Retina (tissue), 1 donor: ENCODE measurements at regions not wholly inside any gene's neighbourhood (a gene's known extent, or its start where the extent isn't known, plus 50 kb on each side); places are given as distances from the start of the nearest gene placed in this dataset.

Experiments
- DNase-seq: peaks from one replicate; pipeline ENCODE4 v3.0.0-alpha.2; 2016

DNA sequence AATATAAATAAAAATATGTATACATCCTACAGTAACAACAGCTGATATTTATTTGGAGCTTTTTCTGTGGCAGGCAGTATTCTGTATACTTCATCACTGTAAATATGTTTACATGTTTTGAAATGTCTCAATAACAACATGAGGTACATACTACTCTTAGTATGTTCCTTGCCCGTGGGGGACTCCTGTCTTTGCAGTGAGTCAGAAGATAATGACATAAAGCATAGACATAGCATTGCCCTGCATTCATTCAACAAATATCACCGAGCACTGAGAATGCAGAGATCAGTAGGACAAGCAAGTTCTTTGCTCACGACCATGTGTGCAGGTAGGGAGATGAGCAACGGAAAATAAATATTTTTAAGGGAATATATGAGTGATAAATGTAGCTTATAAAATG, 246.5 kb downstream of the LTN1 start:
- DNase-seq, result no peak

DNA sequence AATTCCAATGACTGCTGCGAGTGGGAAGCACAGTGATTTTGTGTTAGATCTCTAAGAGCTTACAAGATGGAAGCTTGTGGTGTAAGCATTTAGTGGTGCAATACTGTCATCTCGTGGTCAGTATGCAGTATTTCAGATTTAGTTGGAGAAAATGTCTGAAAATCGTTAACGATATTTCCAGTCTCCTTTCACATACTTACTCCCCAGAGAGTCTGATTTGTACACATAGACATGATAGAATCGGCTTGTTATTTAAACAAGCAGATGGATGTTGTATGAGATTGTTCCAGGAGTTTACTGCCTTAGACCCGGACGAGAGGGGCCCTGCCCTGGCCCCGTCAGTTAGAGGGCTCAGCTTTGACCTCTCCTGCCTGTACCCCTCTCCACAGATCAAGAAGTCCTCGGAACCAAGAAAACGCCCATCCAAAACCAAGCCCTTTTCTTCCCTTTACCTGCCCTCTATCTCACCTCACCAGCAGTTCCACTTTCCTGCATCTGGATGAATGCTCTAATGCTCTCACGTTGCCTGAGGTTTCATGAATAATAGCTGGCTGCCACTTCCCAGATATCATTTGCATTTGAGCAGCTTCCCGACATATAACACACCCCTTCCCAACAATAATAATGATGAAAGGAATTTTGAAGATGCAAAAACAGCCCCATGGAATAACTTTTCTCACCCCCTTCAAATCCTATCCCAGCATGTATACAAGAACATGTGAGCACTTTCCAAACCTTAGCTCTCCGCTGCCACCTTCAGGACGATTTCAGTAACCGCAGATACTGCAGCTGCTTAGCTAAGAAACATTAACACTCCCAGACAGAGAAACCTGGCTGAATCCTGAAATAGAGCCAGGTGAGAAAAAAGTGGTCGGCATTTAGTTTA, 247.3 kb downstream of the LTN1 start:
- DNase-seq, result peak; percentile 70

DNA sequence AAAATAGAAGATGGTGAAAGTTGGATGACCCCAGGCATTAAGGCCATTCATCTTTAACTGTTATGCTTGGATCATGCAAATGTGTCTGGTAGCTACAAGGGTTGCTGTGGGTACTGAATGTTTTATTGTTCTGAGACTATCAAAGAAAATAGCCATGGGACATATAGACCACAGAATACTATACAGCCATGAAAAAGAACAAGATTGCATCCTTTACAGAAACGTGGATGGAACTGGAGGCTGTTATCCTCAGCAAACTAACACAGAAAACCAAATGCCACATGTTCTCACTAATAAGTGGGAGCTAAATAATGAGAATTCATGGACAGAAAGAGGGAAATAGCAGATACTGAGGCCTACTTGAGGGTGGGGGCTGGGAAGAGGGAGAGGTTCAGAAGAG, 249.0 kb downstream of the LTN1 start:
- no peak for DNase-seq

DNA sequence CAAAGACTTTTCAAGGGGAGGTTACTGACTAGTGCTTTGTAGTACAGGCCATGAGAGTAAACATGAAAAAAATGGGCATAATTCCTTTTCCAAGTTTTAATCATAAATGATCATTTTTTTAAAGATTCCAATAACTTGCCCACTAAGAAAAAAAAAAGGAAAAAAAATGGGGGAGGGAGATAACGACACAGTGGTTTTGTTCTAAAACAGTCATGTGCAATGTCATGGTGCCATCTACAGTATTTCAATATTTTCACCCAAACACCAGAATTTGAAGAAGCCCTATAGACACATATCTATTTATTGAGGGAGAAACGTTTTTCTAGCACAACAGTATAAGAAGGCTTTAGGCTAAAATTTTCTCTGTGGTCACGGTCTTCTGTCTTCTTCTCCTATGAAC, 250.2 kb downstream of the LTN1 start:
- no peak for DNase-seq

DNA sequence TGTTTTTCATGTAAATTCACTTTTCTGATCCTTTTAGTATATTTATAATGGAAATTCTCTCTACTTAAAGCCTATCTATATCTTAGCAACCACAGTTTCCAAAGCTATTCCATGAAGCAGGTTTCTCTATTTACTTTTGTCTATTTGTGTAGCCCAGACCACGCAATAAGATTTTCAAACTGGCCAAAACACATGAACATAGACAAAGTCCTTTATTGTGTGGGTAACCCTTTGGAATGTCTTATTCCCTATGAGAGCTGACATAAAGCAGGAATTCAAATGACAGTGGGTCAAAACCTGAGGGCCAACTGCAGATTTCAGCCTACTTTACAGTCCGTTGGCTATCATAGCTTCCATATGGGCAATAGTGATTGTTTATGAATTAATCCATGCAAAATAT, 252.6 kb downstream of the LTN1 start:
- no peak for DNase-seq

GRCh38 chr21:28738882-28739281, 253.8 kb downstream of the LTN1 start:
- DNase-seq, result no peak

DNA sequence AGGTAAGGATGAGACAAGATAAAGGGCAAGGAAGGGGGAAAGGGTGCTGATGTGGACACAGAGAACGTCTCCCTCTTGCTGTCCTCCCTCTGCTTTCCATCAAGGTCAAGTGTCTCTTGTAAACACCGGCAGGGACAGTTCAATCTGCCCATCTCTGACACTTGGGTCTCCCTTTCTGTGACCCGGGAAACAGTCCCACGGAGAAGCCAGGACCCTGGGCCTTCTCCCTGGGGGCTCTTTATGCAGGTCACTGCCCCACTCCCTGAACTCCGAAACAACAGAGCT, 254.3 kb downstream of the LTN1 start:
- no peak for DNase-seq

DNA sequence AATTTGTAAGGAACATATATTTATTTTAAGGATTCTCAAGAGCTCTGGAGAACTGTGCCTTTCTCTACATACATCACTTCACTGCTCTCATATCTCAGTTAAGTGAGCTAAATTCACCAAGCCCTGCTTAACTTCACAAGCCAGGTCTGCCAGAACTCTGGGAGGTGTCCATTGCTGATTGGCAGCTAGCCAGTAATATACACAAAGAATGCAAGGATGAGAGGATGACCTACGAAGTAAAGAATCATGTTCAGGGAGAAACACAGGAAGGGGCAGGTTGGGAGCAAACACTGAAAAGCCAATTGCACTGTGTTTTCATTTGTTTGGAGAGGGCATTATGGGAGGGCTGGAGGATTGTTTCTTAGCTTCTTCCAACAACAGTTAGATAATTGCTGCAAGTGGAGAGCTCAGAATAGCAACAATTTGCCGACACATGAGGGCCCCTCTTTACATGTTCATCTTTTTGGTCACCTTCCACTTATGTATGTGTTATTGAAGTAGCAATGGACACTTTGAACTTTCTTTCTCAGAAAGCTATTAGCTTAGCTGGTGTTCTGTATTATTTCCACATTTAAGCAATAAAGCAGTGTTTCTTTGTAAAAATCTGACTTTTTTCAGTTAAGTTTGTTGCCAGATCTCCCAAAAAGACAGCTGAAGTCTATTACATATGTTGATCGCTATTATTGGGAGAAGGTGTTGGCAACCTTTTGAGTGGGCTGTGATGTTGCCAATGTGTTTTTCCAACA, 254.8 kb downstream of the LTN1 start:
- DNase-seq, result no peak

DNA sequence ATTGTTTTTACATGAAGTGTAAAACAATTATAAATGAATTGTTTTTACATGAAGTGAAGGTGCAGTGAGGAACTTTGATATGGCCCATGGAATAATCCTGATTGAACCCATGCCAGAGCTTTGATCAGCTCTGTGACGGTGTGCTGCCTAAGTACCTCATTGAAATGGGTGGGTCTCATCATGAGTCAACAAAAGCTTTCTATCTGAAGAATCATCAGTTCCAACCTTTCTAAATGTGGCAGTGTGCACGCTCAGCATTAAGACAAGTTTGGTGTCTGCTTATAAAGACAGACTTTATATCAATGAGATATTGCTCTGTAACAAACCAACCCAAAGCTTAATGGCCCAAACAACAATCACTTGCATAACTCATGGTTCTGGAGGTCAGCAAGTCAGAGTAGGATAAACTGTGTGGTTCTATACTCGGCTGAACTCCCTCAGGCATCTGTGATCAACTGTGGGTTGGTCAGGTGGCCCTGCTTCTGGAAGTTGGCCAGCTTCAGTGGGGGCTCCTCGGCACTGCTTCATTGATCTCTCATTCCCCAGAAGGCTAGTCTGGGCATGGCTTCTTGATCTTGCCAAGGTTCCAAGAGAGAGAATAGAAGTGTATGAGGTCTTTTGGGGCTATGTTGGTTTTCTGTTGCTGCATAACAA, 258.0 kb downstream of the LTN1 start:
- DNase-seq, result no peak

- DNase-seq, result no peak
Observed at GRCh38 chr21:28731700-28732321, 260.9 kb downstream of the LTN1 start.

DNA sequence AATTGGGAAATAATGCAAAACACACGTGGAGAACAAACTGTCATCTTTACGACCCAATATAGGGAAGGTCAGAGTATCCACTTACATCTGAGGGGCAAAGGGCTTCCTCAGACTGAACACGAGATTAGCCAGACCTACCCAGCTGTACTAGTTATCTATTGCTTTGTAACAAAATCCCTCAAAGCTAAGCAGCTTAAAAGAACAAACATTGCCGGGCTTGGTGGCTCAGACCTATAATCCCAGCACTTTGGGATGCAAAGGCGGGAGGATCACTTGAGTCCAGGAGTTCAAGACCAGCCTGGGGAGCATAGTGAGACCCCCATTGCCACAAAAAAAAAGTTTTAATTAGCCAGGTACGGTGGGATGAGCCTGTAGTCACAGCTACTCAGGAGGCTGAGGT, 262.8 kb downstream of the LTN1 start:
- DNase-seq, result no peak

GRCh38 chr21:28727809-28728208, 264.9 kb downstream of the LTN1 start:
- DNase-seq, result no peak

- no peak for DNase-seq
Observed at GRCh38 chr21:28725396-28725795, 267.3 kb downstream of the LTN1 start.

- DNase-seq, result no peak
Observed at GRCh38 chr21:28723646-28724045, 269.0 kb downstream of the LTN1 start.

DNA sequence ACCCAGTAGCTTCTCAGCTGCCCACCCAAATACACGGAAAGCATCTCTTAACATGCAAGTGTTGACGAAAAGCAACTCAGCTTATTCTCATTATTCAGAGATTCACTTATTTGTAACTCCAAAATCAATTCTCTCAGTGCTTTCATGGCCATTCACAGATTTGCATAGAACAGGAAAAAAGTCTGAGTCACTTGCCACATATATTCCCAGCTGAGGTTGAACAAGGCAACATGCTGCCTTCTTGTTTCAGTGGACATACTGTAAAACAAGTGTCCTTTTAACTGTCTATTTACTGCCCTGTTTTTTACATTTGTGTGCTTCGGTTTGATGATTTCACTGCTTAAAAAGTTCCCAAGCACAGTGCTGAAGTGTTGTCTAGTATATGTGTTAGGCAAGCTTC, 273.0 kb downstream of the LTN1 start:
- no peak for DNase-seq

DNA sequence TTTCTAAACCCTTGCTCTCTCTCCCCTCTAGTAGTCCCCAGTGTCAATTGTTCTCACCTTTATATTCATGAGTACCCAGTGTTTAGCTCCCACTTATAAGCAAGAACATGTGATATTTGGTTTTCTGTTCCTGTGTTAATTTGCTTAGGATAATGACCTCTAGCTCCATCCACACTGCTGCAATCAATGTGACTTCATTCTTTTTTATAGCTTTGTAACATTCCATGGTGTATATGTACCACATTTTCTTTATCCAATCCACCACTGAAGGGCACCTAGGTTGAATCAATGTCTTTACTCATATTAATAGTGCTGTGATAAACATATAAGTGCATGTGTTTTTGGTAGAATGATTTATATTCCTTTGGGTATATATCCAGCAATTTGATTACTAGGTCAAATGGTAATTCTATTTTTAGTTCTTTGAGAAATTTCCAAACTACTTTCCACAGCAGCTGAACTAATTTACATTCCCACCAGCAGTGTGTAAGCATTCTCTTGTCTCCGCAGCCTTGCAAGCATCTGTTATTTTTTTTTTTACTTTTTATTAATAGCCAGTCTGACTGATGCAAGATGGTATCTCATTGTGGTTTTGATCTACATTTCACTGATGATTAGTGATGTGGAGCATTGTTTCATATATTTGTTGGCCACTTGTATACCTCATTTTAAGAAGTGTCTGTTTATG, 277.8 kb downstream of the LTN1 start:
- no peak for DNase-seq

DNA sequence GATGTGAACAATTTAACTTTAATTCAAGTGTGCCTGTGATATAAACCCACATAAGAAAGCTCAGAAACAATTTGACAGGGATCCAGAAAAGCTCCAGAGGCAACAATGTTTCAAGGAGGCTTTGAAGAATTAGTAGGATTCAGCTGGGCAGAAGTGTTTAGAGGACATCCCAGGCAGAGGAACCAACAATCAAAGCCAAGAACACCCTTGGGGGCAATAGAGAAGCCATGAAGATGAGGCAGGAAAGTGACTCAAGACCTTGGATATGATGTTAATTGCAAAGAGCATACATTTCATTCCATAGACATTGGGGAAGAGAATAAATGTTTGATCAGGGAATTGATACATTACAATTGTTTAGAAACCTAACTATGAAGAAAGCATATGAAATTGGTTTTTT, 280.3 kb downstream of the LTN1 start:
- no peak for DNase-seq

DNA sequence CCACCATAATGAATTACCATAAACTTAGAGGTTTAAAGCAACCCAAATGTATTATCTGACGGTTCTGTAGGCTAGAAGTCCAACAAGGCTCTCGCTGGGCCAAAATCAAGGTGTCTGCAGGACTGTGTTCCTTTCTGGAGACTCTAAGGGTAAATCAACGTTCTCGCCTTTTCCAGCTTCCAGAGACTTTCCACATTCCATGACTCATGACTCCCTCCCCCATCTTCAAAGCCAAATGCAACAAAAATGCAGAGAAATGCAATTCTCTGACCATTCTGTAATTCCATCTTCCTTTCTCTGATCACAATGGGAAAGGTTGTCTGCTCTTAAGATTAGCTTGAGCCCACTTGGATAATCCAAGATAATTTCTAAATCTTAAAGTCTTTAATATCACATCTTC, 287.1 kb downstream of the LTN1 start:
- no peak for DNase-seq

- DNase-seq, result no peak
Observed at GRCh38 chr21:28704746-28705145, 287.9 kb downstream of the LTN1 start.

DNA sequence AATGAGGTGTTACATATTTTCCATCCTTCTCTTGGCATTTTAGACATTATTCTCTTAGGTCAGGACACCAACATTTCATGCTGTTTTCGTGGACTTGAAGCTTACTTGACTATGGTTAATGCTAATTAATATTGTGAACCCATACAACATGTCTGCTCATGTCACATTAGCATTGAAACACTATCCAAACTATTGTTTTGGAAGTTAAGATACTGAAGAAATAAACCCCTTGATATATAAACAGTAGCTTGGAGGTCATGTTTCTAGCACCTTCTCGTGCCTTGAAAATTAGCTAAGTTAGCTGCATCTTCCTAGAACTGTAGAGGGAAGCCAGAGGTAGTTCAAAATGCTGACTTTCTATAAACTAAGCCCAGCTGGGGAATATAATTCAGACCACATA, 288.8 kb downstream of the LTN1 start:
- DNase-seq, result no peak

GRCh38 chr21:28699596-28700259, 292.9 kb downstream of the LTN1 start:
- no peak for DNase-seq

- no peak for DNase-seq
Observed at GRCh38 chr21:28699186-28699585, 293.5 kb downstream of the LTN1 start.
